SK-N-SH (cell line): ENCODE measurements at regions not wholly inside any gene's neighbourhood (a gene's known extent, or its start where the extent isn't known, plus 50 kb on each side); places are given as distances from the start of the nearest gene placed in this dataset.

Source experiments
- CTCF ChIA-PET: fragments of 300-600, 350-600 bp; formaldehyde crosslinking; extraction: SDS; loops from one replicate; lab custom pipeline; 2021; lab: Yijun Ruan, JAX
- POLR2A ChIA-PET: fragments of 350-600 bp; sonication (Branson Sonifier 250); formaldehyde crosslinking; extraction: SDS; loops from one replicate; lab custom pipeline; 2020; ENCODE audit warnings: antibody characterized with exemption, inconsistent platforms; lab: Yijun Ruan, JAX
- DNase-seq: peaks from one replicate; pipeline ENCODE4 v3.0.0; 2012
- H2AFZ ChIP-seq: fragments of 200-600 bp; sonication (generic); 2 replicates; pipeline ENCODE4 v1.8.1; 2016; ENCODE audit warnings: antibody characterized with exemption, mild to moderate bottlenecking, low read depth
- H3F3A ChIP-seq: fragments of 200-600 bp; sonication (generic); replicated peaks from 2 replicates; pipeline ENCODE3; 2016; ENCODE audit warnings: antibody characterized with exemption, mild to moderate bottlenecking; ENCODE audit not compliant: insufficient read depth
- H3K27ac ChIP-seq, 2 experiments: fragments of 200-500 bp in 1 of 2; fragments of 200-600 bp in 1 of 2; sonication (Bioruptor generic) in 1 of 2; sonication (generic), shearing (Covaris generic) in 1 of 2; 2 replicates each; pipeline versions ENCODE4 v1.5.1 to v1.6.1; 2014 to 2016; ENCODE audit warnings: low read depth in 2 of 2, inconsistent platforms in 1 of 2, low read length in 1 of 2, mild to moderate bottlenecking in 1 of 2, mixed read lengths in 1 of 2
- H3K27me3 ChIP-seq: fragments of 200-600 bp; sonication (generic), shearing (Covaris generic); 2 replicates; pipeline ENCODE4 v1.6.1; 2016; ENCODE audit warnings: mixed run types; ENCODE audit not compliant: insufficient read depth
- H3K36me3 ChIP-seq, 2 experiments: fragments of 200-500 bp in 1 of 2; fragments of 200-600 bp in 1 of 2; sonication (Bioruptor generic) in 1 of 2; sonication (generic) in 1 of 2; replicated peaks in 1 of 2; 2 replicates each; pipeline versions ENCODE3 to v1.5.1; 2014 to 2016; ENCODE audit warnings: low read length in 1 of 2, mild to moderate bottlenecking in 1 of 2; ENCODE audit not compliant: insufficient read depth in 2 of 2, control insufficient read depth in 1 of 2
- H3K4me1 ChIP-seq, 2 experiments: fragments of 200-500 bp in 1 of 2; fragments of 200-600 bp in 1 of 2; sonication (Bioruptor generic) in 1 of 2; sonication (generic), shearing (Covaris generic) in 1 of 2; 2 replicates each; pipeline versions ENCODE4 v1.5.1 to v1.6.1; 2014 to 2016; ENCODE audit warnings: low read depth in 1 of 2, low read length in 1 of 2, mixed run types in 1 of 2; ENCODE audit not compliant: insufficient read depth in 2 of 2, control insufficient read depth in 1 of 2
- H3K4me2 ChIP-seq: fragments of 200-600 bp; sonication (generic), shearing (Covaris generic); 2 replicates; pipeline ENCODE4 v1.6.1; 2017; ENCODE audit warnings: mixed run types
- H3K4me3 ChIP-seq, 2 experiments: fragments of 200-500 bp in 1 of 2; fragments of 200-600 bp in 1 of 2; sonication (Bioruptor generic) in 1 of 2; sonication (generic), shearing (Covaris generic) in 1 of 2; 2 replicates each; pipeline versions ENCODE4 v1.5.1 to v1.8.1; 2014 to 2016; ENCODE audit warnings: low read depth in 2 of 2, inconsistent platforms in 1 of 2, low read length in 1 of 2, mild to moderate bottlenecking in 1 of 2, mixed read lengths in 1 of 2, moderate library complexity in 1 of 2
- H3K79me2 ChIP-seq: fragments of 200-600 bp; sonication (generic); 2 replicates; pipeline ENCODE4 v1.8.1; 2017; ENCODE audit warnings: mild to moderate bottlenecking; ENCODE audit not compliant: insufficient read depth
- H3K9ac ChIP-seq: fragments of 200-600 bp; sonication (generic); 2 replicates; pipeline ENCODE4 v1.6.1; 2017; ENCODE audit warnings: mixed run types
- H3K9me2 ChIP-seq: fragments of 200-600 bp; sonication (generic); 2 replicates; pipeline ENCODE4 v1.6.1; 2017; ENCODE audit warnings: mixed run types
- H3K9me3 ChIP-seq: fragments of 200-600 bp; sonication (generic); 2 replicates; pipeline ENCODE4 v1.6.1; 2017; ENCODE audit warnings: mixed run types, mild to moderate bottlenecking, moderate library complexity
- H4K20me1 ChIP-seq: fragments of 200-600 bp; sonication (generic); 2 replicates; pipeline ENCODE4 v1.6.1; 2017; ENCODE audit warnings: mild to moderate bottlenecking, mixed run types; ENCODE audit not compliant: insufficient read depth
- ELF1 ChIP-seq: IDR thresholded peaks from 2 replicates; pipeline ENCODE4 v1.4.0; 2012
- FOSL2 ChIP-seq: IDR thresholded peaks from 2 replicates; pipeline ENCODE4 v1.4.0; 2012; ENCODE audit warnings: low read depth, mild to moderate bottlenecking, moderate library complexity, borderline replicate concordance
- FOXM1 ChIP-seq: IDR thresholded peaks from 2 replicates; pipeline ENCODE4 v1.4.0; 2012; ENCODE audit warnings: low read depth, mild to moderate bottlenecking
- MEF2A ChIP-seq: IDR thresholded peaks from 2 replicates; pipeline ENCODE4 v1.4.0; 2012; ENCODE audit warnings: low read depth, borderline replicate concordance
- POLR2AphosphoS5 ChIP-seq: IDR thresholded peaks from 2 replicates; pipeline ENCODE4 v1.6.1; 2012; ENCODE audit warnings: low read depth, low read length
- RFX5 ChIP-seq: IDR thresholded peaks from 2 replicates; pipeline ENCODE4 v1.6.1; 2012; ENCODE audit warnings: mild to moderate bottlenecking, improper control_type of control experiment, low read length
- SIN3A ChIP-seq: IDR thresholded peaks from 2 replicates; pipeline ENCODE4 v1.6.1; 2012; ENCODE audit warnings: low read depth, mild to moderate bottlenecking, low read length, moderate library complexity, borderline replicate concordance
- YY1 ChIP-seq: IDR thresholded peaks from 2 replicates; pipeline ENCODE4 v1.4.0; 2012; ENCODE audit warnings: low read depth, mild to moderate bottlenecking
- WGBS: methylation state at CpG from one replicate; pipeline ENCODE4 v1.1.6; 2017; ENCODE audit warnings: low lambda C conversion rate; 5-methylcytosine and 5-hydroxymethylcytosine counted together
- TF ChIP-seq, protein P1 (sequence below): IDR thresholded peaks from 2 replicates; pipeline ENCODE4 v1.6.1; 2012; ENCODE audit warnings: mild to moderate bottlenecking, low read depth, low read length, moderate library complexity
- TF ChIP-seq, protein P2 (sequence below): IDR thresholded peaks from 2 replicates; pipeline ENCODE4 v1.4.0; 2012; ENCODE audit warnings: low read depth, borderline replicate concordance
- TF ChIP-seq, protein P3 (sequence below): fragments of 150-350 bp; IDR thresholded peaks from 2 replicates; pipeline ENCODE4 v1.6.1; 2017; ENCODE audit warnings: antibody characterized with exemption, low read length, low read depth, borderline replicate concordance
- TF ChIP-seq, protein P4 (sequence below): IDR thresholded peaks from 2 replicates; pipeline ENCODE4 v1.4.0; 2012; ENCODE audit warnings: low read depth
- TF ChIP-seq, protein P5 (sequence below): IDR thresholded peaks from 2 replicates; pipeline ENCODE4 v1.4.0; 2012; ENCODE audit warnings: low read depth, borderline replicate concordance

DNA sequence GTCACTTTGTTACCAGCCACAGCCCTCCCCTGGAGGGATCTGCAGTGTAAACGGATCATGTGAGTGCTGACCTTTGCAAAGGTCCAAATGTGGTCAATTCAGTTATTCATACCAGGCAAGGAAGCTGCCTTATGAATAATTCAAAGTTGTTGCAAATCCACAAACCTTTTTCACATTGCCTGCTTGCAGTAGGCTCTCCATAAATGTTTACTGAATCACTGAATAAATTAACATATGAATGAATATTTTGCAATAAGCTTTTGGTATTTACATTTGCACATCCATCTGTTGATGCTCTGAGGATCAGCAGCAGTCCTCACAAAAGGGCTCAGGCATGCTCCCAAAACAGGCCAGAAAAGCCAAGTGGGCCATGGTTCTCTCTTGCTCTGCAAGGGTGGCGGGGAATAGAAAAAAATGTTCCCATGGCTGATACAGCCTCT is 156.8 kb downstream of the VAPA start:
- no peaks in the 10 kb centered on the region for H3F3A ChIP-seq
- no peak overlapping the region for H3K9ac ChIP-seq
- DNase-seq, result no peak
- H3K9me3 ChIP-seq, result no peaks in the 10 kb centered on the region
- H3K27me3 ChIP-seq, result no peaks in the 10 kb centered on the region
- WGBS, result 73% methylated on average over 2 of the region's 2 CpGs
- CTCF ChIA-PET, result no interaction called here
- H3K36me3 ChIP-seq, result no peaks in the 10 kb centered on the region
- H3K4me1 ChIP-seq, result no peaks in the 10 kb centered on the region
- no peak overlapping the region for H3K27ac ChIP-seq
- H3K79me2 ChIP-seq, result no peaks in the 10 kb centered on the region
- no peaks in the 10 kb centered on the region for H4K20me1 ChIP-seq
- no peak overlapping the region for H3K4me2 ChIP-seq
- TF ChIP-seq, protein P1, sequence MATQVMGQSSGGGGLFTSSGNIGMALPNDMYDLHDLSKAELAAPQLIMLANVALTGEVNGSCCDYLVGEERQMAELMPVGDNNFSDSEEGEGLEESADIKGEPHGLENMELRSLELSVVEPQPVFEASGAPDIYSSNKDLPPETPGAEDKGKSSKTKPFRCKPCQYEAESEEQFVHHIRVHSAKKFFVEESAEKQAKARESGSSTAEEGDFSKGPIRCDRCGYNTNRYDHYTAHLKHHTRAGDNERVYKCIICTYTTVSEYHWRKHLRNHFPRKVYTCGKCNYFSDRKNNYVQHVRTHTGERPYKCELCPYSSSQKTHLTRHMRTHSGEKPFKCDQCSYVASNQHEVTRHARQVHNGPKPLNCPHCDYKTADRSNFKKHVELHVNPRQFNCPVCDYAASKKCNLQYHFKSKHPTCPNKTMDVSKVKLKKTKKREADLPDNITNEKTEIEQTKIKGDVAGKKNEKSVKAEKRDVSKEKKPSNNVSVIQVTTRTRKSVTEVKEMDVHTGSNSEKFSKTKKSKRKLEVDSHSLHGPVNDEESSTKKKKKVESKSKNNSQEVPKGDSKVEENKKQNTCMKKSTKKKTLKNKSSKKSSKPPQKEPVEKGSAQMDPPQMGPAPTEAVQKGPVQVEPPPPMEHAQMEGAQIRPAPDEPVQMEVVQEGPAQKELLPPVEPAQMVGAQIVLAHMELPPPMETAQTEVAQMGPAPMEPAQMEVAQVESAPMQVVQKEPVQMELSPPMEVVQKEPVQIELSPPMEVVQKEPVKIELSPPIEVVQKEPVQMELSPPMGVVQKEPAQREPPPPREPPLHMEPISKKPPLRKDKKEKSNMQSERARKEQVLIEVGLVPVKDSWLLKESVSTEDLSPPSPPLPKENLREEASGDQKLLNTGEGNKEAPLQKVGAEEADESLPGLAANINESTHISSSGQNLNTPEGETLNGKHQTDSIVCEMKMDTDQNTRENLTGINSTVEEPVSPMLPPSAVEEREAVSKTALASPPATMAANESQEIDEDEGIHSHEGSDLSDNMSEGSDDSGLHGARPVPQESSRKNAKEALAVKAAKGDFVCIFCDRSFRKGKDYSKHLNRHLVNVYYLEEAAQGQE, result no peak
- TF ChIP-seq FOXM1 (no peak), RFX5 (no peak), ELF1 (no peak), MEF2A (no peak), SIN3A (no peak), FOSL2 (no peak), POLR2AphosphoS5 (no peak), YY1 (no peak)
- TF ChIP-seq, protein P2, sequence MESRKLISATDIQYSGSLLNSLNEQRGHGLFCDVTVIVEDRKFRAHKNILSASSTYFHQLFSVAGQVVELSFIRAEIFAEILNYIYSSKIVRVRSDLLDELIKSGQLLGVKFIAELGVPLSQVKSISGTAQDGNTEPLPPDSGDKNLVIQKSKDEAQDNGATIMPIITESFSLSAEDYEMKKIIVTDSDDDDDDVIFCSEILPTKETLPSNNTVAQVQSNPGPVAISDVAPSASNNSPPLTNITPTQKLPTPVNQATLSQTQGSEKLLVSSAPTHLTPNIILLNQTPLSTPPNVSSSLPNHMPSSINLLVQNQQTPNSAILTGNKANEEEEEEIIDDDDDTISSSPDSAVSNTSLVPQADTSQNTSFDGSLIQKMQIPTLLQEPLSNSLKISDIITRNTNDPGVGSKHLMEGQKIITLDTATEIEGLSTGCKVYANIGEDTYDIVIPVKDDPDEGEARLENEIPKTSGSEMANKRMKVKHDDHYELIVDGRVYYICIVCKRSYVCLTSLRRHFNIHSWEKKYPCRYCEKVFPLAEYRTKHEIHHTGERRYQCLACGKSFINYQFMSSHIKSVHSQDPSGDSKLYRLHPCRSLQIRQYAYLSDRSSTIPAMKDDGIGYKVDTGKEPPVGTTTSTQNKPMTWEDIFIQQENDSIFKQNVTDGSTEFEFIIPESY, result no peak
- TF ChIP-seq, protein P3, sequence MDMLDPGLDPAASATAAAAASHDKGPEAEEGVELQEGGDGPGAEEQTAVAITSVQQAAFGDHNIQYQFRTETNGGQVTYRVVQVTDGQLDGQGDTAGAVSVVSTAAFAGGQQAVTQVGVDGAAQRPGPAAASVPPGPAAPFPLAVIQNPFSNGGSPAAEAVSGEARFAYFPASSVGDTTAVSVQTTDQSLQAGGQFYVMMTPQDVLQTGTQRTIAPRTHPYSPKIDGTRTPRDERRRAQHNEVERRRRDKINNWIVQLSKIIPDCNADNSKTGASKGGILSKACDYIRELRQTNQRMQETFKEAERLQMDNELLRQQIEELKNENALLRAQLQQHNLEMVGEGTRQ, result no peak
- TF ChIP-seq, protein P4, sequence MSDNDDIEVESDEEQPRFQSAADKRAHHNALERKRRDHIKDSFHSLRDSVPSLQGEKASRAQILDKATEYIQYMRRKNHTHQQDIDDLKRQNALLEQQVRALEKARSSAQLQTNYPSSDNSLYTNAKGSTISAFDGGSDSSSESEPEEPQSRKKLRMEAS, result no peak
- TF ChIP-seq, protein P5, sequence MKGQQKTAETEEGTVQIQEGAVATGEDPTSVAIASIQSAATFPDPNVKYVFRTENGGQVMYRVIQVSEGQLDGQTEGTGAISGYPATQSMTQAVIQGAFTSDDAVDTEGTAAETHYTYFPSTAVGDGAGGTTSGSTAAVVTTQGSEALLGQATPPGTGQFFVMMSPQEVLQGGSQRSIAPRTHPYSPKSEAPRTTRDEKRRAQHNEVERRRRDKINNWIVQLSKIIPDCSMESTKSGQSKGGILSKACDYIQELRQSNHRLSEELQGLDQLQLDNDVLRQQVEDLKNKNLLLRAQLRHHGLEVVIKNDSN, result no peak
- POLR2A ChIA-PET, result no interaction called here
- no peak overlapping the region for H3K4me3 ChIP-seq
- no peaks in the 10 kb centered on the region for H3K9me2 ChIP-seq
- H2AFZ ChIP-seq, result no peak overlapping the region
